HG03135 (cell line): ENCODE measurements at regions not wholly inside any gene's neighbourhood (a gene's known extent, or its start where the extent isn't known, plus 50 kb on each side); places are given as distances from the start of the nearest gene placed in this dataset.
"Not testable (repeated sequence)": the region's sequence is repeated elsewhere in the genome, so short reads cannot be mapped to it uniquely, and the experiment has no call there.

Experiments
- ATAC-seq: cut with Tn5 transposase; IDR thresholded peaks from one replicate; pipeline ENCODE4 v1.9.1; 2021; ENCODE audit warnings: mild to moderate bottlenecking, moderate library complexity; ENCODE audit not compliant: unreplicated experiment

DNA sequence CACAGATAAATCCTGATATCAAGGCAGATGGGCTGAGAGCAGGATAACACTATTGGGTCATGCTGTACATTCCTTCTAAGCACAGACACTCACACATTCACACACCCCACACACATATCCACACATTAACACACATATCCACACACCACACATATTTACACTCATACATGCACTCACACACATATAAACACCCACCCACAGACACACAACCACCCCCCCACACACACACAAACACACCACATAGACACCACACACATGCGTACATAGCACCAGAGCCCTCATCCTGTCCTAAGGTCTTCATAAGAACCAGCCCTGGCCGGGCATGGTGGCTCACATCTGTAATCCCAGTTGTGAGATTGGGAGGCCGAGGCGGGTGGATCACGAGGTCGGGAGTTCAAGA lies 322.3 kb upstream of the ADCY2 start:
- no peak for ATAC-seq

DNA sequence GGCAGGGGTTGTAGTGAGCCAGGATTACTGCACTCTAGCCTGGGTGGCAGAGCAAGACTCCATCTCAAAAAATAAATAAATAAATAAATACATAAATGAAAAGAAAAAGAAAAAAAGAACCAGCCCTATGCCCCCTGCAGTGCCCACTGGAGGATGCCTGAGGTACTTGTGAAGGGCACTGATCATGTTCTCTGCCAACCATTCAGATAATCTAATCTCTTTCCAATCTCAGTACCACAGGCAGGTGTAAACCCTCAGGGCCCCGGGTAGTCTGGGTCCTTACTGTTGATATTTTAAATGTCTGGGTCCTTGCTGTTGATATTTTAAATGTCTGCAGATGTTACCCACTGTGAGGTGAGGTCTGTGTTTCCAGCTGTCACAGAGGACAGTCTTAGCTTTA lies 321.8 kb upstream of the ADCY2 start:
- ATAC-seq = no peak

DNA sequence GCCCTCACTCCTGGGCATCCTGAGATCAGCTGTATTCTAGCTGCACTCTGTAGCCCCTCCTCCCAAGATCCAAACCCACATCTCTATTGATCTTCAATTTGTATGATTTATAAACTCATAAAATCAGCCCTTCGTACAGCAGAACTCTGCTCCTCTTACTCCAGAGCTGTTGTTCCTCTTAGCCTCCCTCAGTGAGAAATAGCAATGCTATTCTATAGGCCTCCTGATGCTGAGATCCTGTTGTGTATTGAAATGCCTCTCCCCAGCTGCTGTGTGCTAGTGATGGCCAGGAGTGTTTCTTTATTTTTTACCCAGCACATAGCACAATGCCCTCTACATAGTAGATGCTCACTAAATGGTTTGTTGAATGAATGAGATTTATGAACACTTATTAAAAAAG lies 320.5 kb upstream of the ADCY2 start:
- ATAC-seq = no peak

DNA sequence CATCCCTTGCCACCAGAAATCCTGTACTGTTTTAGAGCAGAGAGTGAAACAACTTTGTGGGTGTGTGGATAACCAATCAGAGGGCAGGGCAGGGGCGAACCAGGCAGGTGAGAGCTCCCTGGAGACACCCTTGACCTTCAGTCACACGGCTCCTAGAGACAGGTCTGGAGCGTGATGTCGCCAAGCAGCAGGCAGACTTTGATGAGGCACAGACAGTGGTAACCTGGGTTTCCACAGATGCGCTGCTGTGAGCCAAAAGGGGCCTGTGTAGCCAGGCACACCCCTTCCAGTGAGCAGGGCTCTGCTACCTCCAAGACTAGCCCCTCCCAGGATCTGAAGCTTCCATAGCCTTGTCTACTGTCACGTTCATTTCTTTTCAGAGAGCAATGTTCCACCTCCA lies 317.8 kb upstream of the ADCY2 start:
- no peak for ATAC-seq

DNA sequence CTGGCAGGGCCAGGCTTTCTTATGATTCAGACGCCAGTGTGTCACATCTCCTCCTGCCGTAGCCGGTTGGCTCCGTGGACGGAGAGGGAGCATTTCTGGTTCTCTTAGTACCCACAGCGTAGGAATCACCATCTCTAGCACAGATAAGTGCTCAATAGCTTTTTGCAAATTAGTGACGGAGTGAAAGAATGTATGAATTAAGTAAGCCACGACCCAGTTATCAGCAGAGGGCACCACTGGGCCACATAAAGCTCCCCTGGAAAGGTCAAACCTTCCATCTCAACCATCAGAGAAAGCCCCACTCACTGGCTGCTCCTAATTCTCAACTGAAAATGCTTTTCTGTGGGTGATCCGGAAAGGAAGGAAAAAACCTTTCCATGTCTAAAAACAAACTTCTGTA lies 317.0 kb upstream of the ADCY2 start:
- ATAC-seq = no peak

DNA sequence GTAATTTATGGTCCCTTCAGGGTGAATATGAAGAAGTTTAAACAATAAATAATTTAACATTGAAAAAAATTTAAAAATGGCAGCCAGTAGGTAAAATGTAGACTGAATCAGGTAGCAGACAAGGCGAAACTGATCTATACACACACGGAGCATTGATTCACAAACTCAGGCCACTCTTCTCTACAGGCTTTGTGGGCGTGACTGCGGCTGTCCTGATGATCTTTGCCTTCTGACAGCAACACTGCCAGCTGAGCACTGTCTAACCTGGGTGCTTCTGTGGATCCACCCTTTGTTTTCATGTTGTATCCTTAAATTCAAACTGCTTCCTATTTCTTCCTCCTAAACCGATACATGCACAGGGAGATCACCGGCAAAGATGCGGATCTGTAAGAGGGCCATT lies 315.4 kb upstream of the ADCY2 start:
- ATAC-seq = no peak

DNA sequence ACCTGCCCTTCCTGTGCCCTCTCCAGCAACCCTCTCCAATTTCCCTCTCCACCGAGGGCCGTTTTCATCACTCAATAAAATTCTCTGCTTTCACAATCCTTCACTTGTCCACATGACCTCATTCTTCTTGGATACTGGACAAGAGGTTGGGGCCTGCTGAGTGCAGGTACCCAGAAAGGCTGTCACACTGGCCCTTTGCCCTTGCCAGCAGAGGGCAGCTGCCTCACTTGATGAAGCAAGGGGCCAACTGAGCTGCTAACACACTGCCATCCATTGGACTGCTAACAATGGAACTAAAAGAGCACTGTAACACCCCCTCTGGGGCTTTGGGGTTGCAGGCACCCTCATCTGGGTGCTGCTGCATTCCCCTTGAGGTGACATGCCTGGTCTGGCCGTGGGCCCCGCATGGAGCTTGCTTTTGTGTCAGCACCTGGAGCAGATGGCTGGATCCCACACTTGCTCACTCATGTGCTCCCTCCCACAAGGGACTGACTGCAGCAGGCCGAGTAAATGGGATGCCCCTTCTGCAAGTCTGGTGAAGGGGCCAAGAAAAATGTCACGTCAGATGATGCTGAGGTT lies 308.1 kb upstream of the ADCY2 start:
- ATAC-seq = no peak

DNA sequence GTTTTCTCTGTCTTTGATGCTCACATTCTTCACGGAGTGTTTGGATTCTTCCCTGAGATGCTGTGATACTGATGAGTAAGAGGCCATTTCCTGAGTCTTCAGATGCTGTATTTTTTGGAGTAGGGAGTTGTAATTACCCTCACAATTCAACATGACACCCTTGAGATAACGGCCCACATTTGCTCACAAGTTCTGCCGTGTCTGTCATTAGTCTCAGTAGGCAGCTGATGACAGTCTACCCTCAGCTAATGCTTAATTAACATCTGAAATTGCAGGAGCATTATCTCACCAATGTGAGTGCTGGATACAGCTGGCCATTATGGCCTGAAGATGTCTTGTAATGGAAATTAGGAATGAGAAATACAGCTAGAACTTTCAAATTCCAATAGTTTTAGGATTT lies 307.1 kb upstream of the ADCY2 start:
- no peak for ATAC-seq

DNA sequence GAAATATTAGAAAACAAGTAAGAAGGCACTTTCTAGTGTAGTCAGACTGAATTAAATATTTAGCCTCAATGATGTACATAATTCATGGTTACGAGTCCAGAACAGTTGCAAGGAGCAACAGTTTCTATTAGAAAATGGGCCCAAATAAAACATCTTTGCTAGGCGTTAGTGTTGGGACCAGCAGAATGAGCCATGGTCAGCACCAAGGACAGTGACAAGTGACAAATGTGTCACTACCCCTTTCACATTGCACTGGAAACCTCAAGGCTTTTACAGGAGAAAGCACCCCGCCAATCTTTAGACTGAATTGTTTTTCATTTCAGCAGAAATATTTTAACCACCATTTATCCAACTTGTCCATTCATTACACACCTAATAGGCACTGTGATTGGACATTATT lies 301.3 kb upstream of the ADCY2 start:
- ATAC-seq = no peak

DNA sequence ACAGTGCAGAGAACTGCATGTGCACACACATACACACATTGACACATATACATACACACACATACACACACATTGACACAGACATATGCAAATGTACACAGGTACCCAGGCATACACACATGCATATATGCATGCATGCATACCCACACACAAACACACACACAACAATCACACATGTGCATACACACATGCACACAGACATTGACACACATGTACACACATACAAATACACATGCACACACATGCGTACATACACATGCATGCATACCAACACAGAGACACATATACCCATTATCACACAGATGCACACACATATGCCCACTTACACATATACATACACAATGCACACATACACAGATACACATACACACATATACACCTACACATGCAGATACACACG lies 299.6 kb upstream of the ADCY2 start:
- ATAC-seq = no peak

DNA sequence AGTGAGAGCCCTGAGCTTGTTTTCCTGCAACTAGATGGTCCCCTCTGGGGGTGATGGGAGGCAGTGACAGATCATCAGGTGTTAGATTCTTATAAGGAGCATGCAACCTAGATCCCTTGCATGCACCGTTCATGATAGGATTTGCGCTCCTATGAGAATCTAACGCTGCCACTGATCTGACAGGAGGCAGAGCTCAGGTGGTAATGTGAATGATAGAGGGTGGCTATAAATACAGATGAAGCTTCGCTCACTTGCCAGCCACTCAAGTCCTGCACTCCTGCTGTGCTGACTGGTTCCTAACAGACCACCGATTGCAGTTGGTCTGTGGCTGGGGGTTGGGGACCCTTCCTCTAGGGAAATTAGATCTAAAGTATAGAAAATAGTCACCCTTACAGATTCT lies 290.6 kb upstream of the ADCY2 start:
- no peak for ATAC-seq

DNA sequence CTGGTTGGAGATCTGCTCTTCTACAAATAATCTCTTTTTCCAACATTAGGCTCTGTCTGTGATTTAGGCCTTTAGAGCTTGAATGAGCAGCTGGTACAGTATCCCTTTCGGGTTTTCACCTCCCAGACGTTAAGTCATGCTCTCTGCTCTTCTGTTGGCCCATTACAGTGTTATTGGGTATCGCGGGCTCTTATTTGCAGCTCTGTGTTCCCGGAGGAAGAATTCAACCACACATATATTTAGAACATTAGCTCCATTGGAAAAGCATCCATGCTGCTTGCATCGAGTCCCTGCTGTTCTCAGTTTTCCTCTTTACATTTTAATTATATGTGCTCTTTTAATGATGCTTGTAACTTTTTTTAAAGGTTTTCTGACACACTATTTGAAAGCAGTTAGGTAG lies 278.0 kb upstream of the ADCY2 start:
- ATAC-seq = no peak

DNA sequence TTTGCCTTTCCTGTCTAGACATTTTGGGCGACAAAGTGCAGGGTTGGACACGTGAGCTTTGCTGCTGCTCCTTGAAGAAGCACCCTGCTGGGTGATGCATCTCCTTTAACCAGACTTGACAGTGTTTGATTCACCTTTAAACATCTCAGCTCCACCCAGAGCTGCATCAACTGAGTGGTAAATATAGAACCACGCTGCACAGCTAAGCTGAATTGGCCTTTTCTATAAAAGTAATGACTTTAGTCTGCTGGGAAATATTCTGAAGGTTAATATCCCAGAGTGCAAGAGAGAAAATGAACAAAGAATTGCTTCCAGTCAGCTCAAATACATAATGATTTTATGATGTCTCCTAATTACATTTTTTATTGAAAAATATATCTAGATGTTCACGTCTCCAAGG lies 264.3 kb upstream of the ADCY2 start:
- no peak for ATAC-seq

DNA sequence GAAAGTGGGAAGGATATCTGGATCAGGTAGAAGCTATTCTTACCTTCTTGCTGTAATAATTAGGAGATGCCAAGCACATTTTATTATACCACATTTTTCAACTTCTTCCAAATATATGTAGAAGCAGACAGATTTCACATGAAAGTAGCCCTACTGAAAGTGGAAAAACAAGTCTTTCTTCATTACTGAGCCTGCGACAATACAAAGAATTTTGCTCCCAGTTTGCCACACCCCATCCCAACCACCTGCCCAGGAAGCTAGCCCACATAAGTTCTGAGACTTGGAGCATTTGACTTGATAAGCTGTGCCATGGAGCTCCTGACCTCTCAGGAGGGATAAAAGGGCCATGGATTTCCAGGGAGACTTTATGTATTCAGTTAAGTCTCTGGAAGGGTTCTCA lies 249.1 kb upstream of the ADCY2 start:
- ATAC-seq = no peak

DNA sequence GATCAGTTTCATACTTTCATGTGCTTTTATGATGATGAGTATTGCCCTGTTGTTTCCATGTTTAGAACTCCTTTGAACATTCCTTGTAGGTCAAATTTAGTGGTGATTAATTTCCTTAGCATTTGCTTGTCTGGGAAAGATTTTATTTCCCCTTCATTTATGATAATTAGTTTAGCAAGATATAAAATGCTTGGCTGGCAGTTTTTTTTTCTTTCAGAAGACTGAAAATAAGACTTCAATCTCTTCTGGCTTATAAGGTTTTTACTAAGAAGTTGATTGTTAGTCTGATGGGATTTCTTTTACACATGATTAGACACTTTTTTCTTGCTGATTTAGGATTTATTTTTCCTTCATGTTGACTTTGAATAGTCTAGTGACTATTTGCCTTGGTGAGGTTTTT lies 238.9 kb upstream of the ADCY2 start:
- no peak for ATAC-seq

DNA sequence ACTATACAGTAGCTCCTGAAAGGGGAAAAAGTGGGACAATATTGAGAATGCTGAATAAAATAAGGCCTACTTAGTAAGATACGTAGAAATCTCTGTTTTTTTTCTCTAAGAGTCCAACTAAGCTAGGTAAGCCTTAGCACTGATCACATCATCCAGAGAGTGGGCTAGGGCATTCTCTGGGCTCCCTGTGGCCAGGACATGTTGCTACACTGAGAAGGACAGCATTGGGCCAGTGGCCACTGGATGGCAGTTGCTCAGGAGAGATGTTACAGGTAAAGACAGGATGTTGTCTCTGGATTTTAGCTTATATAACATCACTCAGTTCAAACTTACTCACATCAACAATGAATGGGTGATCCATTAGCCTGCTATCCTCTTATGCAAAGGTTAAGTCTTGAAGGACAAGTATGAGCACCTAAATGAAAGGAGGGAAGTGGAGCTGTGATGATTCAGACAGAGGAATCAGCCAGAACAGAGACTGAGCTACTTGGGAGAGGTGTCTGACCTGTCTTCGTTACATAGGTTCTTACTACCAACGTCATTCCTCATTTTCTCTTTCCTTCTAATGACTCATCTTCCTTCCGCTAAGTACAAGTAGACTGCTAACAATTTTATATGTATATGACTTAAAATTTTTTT lies 226.6 kb upstream of the ADCY2 start:
- ATAC-seq = no peak

DNA sequence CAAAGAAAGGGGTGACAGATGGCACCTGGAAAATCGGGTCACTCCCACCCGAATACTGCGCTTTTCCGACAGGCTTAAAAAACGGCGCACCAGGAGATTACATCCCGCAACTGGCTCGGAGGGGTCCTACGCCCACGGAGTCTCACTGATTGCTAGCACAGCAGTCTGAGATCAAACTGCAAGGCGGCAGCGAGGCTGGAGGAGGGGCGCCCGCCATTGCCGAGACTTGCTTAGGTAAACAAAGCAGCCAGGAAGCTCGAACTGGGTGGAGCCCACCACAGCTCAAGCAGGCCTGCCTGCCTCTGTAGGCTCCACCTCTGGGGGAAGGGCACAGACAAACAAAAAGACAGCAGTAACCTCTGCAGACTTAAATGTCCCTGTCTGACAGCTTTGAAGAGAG lies 225.2 kb upstream of the ADCY2 start:
- ATAC-seq = not testable (repeated sequence)

DNA sequence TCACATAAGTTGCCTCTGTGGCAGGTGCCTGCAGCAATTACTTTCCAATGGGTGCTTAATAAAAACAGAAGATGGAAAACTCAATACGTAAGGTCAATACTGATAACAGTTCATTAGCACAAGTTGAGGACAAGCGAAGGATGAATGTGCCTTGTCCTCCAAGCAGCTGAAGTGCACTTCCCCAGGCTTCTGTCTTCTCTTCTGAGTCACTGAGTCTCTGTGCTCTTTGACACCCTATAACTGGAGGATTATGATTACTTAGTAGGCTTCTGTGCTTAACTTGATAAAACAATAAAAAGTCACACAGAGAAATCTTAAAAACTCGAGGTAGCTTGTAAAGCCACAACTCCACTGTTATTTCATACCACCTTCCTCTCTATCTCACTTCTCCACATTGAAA lies 216.6 kb upstream of the ADCY2 start:
- no peak for ATAC-seq

DNA sequence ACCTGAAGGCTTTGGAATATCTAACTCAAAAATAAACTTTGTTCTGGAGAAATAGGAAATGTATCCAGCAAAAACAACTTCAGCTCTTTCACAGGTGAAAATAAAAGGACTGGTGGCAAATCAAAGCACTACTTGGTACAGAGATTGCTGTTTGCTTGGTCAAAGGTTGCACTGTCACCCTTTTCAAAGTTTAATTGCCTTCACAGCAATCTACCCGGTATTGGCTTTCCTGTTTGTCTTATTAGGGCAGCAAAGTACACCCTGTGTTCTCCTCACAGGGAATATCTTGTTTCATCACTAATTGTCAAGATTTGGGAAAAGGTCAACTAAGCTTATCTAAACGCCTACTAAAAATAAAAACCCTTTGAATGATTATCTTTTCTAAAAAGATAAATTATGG lies 214.1 kb upstream of the ADCY2 start:
- ATAC-seq = no peak

DNA sequence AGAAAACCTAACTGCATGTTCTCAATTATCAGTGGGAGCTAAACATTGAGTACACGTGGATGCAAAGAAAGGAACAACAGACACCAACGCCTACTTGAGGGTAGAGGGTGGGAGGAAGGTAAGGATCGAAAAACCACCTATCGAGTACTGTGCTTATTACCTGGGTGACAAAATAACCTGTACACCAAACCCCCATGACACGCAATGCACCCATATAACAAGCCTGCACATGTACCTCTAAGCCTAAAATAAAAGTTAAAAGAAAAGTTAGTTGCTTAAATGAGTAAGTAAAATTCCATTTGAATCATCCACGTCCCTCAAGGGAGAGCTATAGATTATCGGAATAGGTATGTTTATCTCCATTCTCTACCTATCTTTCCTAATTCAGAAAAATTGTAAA lies 210.2 kb upstream of the ADCY2 start:
- no peak for ATAC-seq

DNA sequence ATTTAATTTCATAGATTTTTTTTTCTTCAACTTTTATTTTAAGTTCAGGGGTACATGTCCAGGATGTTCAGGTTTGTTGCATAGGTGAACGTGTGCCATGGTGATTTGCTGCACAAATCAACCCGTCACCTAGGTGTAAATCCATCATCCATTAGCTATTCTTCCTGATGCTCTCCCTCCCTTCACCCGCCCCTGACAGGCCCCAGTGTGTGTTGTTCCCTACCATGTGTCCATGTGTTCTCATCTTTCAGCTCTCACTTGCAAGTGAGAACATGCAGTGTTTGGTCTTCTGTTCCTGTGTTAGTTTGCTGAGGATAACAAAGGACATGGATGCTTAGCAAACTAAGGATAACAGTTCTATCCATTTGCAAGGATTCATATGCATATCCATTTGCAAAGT lies 209.1 kb upstream of the ADCY2 start:
- ATAC-seq = no peak

DNA sequence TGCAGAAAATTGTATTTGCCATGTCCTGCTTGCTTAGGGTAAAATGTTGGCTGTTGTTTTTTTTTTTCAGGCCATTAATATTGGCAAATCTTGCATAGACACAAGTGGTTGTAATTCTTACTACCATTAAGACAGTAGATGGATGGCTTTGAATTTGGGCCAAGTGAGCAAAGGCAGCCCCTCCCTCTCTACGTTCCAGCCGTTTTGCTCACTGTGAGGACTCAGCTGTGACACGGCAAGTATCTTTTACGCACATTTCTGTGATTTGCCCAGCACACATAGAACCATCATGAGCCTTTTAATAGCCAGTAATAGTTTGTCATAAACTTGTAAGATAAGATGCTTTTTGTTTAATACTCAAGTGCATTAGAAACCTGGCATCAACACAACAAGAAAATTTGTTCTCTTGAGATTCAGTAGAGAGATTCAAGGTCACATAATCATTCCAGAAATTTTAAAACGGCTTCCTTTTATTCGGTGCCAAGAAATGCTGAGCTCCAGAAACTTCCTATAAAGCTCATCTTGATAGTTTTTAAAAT lies 205.2 kb upstream of the ADCY2 start:
- ATAC-seq = no peak

DNA sequence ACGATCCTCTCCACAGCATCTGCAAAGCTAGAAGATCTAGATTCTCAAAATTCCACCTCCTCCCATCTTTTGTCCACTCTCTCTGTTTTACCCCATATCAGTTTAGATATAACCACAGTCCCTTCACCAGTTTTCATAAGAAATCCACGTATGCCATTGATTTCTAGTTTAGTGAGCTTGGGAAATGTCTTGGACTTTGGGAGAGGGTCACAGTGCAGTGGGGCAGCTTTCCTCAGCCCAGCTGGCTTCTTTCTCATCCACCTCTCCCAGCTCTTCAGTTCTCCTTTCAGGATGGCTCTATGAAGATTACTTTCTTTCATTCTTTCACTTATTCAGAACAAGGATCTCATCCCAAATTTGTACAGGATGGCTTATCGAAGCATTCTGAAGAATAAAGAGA lies 203.9 kb upstream of the ADCY2 start:
- ATAC-seq = no peak
